ENCODE measurements at regions not wholly inside any gene's neighbourhood (a gene's known extent, or its start where the extent isn't known, plus 50 kb on each side); places are given as distances from the start of the nearest gene placed in this dataset.

GRCh38 chr9:79193501-79194223, 378.1 kb upstream of the TLE4 start:
- no peak for TF ChIP-seq PKNOX1 (IDR thresholded peaks at IDR 0.05)
- no peak for TF ChIP-seq ARNT (IDR thresholded peaks at IDR 0.05)
- no peak for TF ChIP-seq L3MBTL2 (conservative IDR thresholded peaks at IDR 0.05)
- TF ChIP-seq SP1 (IDR thresholded peaks at IDR 0.05) = no peak
- TF ChIP-seq FOXA1 (IDR thresholded peaks at IDR 0.05) = no peak
- no peak for TF ChIP-seq CTBP1 (IDR thresholded peaks at IDR 0.05; ENCODE audit: borderline replicate concordance)
- no peak for TF ChIP-seq HDGF (IDR thresholded peaks at IDR 0.05; ENCODE audit: borderline replicate concordance)
- no peak for TF ChIP-seq ELF4 (IDR thresholded peaks at IDR 0.05)
- TF ChIP-seq FOXK2 (IDR thresholded peaks at IDR 0.05) = no peak
- no peak for TF ChIP-seq NFRKB (IDR thresholded peaks at IDR 0.05)
- TF ChIP-seq ZNF384 (IDR thresholded peaks at IDR 0.05) = no peak
- no peak for TF ChIP-seq FOXM1 (IDR thresholded peaks at IDR 0.05; ENCODE audit: borderline replicate concordance)
- no peak for TF ChIP-seq SUZ12 (IDR thresholded peaks at IDR 0.05)
- no peak for TF ChIP-seq TARDBP (IDR thresholded peaks at IDR 0.05)
